PC-3 (cell line): ENCODE measurements at regions not wholly inside any gene's neighbourhood (a gene's known extent, or its start where the extent isn't known, plus 50 kb on each side); places are given as distances from the start of the nearest gene placed in this dataset.

ENCODE experiments used
- ATAC-seq: fragments of 200-7000 bp; cut with Tn5 transposase; 2 replicates; pipeline ENCODE4 v1.9.1; 2020; ENCODE audit warnings: mild to moderate bottlenecking, moderate library complexity
- BruUV-seq: library from RNA; stranded (reverse); fragments of 400-500 nt; replicated peaks from 2 replicates; lab custom pipeline; 2021; lab: Mats Ljungman, UMichigan
- CTCF ChIA-PET: fragments of 300-600 bp; sonication (Branson Sonifier 250); formaldehyde crosslinking; loops from one replicate; lab custom pipeline; 2022; ENCODE audit warnings: antibody characterized with exemption; lab: Charles Lee
- POLR2A ChIA-PET: fragments of 300-600 bp; sonication (Branson Sonifier 250); formaldehyde crosslinking; loops from one replicate; lab custom pipeline; 2022; ENCODE audit warnings: antibody characterized with exemption; ENCODE audit not compliant: unreplicated experiment; lab: Charles Lee
- DNase-seq: peaks from one replicate; pipeline ENCODE4 v3.0.0-alpha.2; 2015
- H2AFZ ChIP-seq: fragments of 300-600 bp; sonication (generic); 2 replicates; pipeline ENCODE4 v1.6.0; 2016; ENCODE audit warnings: antibody characterized with exemption, low read length
- H3F3A ChIP-seq: fragments of 300-600 bp; sonication (generic); one replicate; pipeline ENCODE4 v1.6.0; 2017; ENCODE audit warnings: antibody characterized with exemption, low read length, control low read depth, mild to moderate bottlenecking; ENCODE audit not compliant: unreplicated experiment
- H3K27ac ChIP-seq: fragments of 300-600 bp; sonication (generic); 2 replicates; pipeline ENCODE4 v1.5.1; 2016; ENCODE audit warnings: mild to moderate bottlenecking, low read length
- H3K27me3 ChIP-seq: fragments of 300-600 bp; sonication (generic); 2 replicates; pipeline ENCODE4 v1.6.1; 2016; ENCODE audit warnings: low read length, mixed read lengths
- H3K36me3 ChIP-seq: fragments of 300-600 bp; sonication (generic); 2 replicates; pipeline ENCODE4 v1.6.1; 2016; ENCODE audit warnings: low read depth, mixed run types, low read length, mixed read lengths
- H3K4me1 ChIP-seq: fragments of 300-600 bp; sonication (generic); 2 replicates; pipeline ENCODE4 v1.5.1; 2016; ENCODE audit warnings: low read length; ENCODE audit not compliant: insufficient read depth
- H3K4me2 ChIP-seq: fragments of 300-600 bp; sonication (generic); 2 replicates; pipeline ENCODE4 v1.6.0; 2016; ENCODE audit warnings: low read length
- H3K4me3 ChIP-seq: fragments of 300-600 bp; sonication (generic); 2 replicates; pipeline ENCODE4 v1.5.1; 2016; ENCODE audit warnings: mild to moderate bottlenecking, low read length, mixed read lengths
- H3K79me2 ChIP-seq: fragments of 300-600 bp; sonication (generic); 2 replicates; pipeline ENCODE4 v1.6.1; 2017; ENCODE audit warnings: low read length, mixed read lengths
- H3K9ac ChIP-seq: fragments of 300-600 bp; sonication (generic); 2 replicates; pipeline ENCODE4 v1.6.0; 2016; ENCODE audit warnings: mild to moderate bottlenecking, low read length
- H3K9me2 ChIP-seq: fragments of 300-600 bp; sonication (generic); replicated peaks from 2 replicates; pipeline ENCODE4 v1.6.1; 2016; ENCODE audit warnings: mixed run types, low read length, mixed read lengths
- H3K9me3 ChIP-seq: fragments of 300-600 bp; sonication (generic); 2 replicates; pipeline ENCODE4 v1.6.1; 2016; ENCODE audit warnings: low read length, mixed read lengths
- H4K20me1 ChIP-seq: fragments of 300-600 bp; sonication (generic); 2 replicates; pipeline ENCODE4 v1.6.1; 2016; ENCODE audit warnings: low read length, mixed read lengths
- EZH2 ChIP-seq: fragments of 300-600 bp; sonication (generic); IDR thresholded peaks from one replicate; pipeline ENCODE4 v1.6.1; 2017; ENCODE audit warnings: antibody characterized with exemption, mild to moderate bottlenecking, low read length; ENCODE audit not compliant: unreplicated experiment
- EZH2phosphoT487 ChIP-seq: fragments of 300-600 bp; sonication (generic); IDR thresholded peaks from 2 replicates; pipeline ENCODE4 v1.6.1; 2018; ENCODE audit warnings: mild to moderate bottlenecking, antibody characterized with exemption, low read length, borderline replicate concordance
- intact Hi-C: fragments of 100-400 bp; cut with micrococcal nuclease; formaldehyde crosslinking; loops from 2 replicates; pipeline ENCODE4 v1.9.0; 2023
- TF ChIP-seq, protein P1 (sequence below): fragments of 300-600 bp; sonication (generic); conservative IDR thresholded peaks from 2 replicates; pipeline ENCODE4 v1.5.1; 2017; ENCODE audit warnings: antibody characterized with exemption, low read depth, mild to moderate bottlenecking, low read length

DNA sequence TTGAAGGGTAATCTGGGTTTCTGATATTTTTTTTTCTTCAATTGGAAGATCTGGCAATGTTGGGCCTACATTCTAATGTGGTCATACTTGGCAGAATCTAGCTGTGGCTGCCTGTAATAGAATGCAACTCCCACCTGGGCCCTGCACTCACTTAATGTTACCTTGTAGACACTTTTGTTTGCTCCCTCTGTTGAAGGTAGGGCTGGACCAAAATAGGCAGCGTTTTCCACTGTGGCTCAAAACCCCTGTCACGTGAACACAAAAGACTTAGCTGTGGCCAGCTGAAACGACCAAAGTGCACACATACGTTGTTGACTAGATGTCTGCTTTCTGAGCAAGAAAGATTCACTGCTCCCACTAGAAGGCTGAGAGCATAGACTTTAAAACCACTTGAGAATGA, 117.6 kb upstream of the HMHB1 start:
- BruUV-seq: no TSS peak
- no peaks in the 10 kb centered on the region for H3K36me3 ChIP-seq
- H3K79me2 ChIP-seq: no peaks in the 10 kb centered on the region
- no peaks in the 10 kb centered on the region for H3K4me1 ChIP-seq
- TF ChIP-seq, protein P1, sequence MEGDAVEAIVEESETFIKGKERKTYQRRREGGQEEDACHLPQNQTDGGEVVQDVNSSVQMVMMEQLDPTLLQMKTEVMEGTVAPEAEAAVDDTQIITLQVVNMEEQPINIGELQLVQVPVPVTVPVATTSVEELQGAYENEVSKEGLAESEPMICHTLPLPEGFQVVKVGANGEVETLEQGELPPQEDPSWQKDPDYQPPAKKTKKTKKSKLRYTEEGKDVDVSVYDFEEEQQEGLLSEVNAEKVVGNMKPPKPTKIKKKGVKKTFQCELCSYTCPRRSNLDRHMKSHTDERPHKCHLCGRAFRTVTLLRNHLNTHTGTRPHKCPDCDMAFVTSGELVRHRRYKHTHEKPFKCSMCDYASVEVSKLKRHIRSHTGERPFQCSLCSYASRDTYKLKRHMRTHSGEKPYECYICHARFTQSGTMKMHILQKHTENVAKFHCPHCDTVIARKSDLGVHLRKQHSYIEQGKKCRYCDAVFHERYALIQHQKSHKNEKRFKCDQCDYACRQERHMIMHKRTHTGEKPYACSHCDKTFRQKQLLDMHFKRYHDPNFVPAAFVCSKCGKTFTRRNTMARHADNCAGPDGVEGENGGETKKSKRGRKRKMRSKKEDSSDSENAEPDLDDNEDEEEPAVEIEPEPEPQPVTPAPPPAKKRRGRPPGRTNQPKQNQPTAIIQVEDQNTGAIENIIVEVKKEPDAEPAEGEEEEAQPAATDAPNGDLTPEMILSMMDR: no peak
- no peak for TF ChIP-seq EZH2phosphoT487
- no peak for TF ChIP-seq EZH2
- POLR2A ChIA-PET: no interaction called here
- H3K4me2 ChIP-seq: no peak overlapping the region
- H3K4me3 ChIP-seq: no peak overlapping the region
- DNase-seq (no peak), ATAC-seq (no peak)
- H2AFZ ChIP-seq: no peak overlapping the region
- CTCF ChIA-PET: no interaction called here
- no peak overlapping the region for H3K9ac ChIP-seq
- no peaks in the 10 kb centered on the region for H4K20me1 ChIP-seq
- H3K27me3 ChIP-seq: no peaks in the 10 kb centered on the region
- no peaks in the 10 kb centered on the region for H3K9me3 ChIP-seq
- no peak overlapping the region for H3K27ac ChIP-seq
- H3K9me2 ChIP-seq: no peaks in the 10 kb centered on the region
- no peaks in the 10 kb centered on the region for H3F3A ChIP-seq
- intact Hi-C loops: no loop called here

DNA sequence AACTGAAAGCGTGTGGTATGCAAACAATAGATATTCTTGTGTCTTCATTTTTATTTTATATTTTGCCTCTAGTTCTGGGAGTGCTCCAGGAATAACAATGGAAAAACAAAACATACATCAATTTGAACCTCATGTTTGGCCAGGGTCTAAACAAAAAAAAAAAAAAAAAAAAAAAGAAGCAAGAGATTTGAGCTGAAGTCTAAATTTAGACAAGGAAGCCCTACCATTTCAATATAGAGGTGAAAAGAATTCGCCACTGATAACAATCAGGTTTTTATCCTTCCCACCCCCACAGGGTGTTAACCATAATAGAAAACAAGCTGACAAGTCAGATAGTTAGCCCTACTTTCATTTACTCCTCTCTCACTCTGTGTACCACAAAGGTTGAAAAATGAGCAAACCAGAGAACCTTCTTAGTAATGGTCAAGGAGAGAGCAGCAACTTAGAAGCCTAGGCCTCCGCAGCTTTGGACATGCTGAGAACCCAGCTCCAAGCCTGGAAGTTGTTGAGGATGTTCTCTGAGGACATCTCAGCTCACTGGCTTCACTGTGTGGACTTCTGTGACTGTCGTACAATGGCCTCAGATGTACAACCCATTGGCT, 118.2 kb upstream of the HMHB1 start:
- H3K79me2 ChIP-seq: no peaks in the 10 kb centered on the region
- no peaks in the 10 kb centered on the region for H3K9me3 ChIP-seq
- TF ChIP-seq, protein P1: no peak
- TF ChIP-seq EZH2: no peak
- TF ChIP-seq EZH2phosphoT487: no peak
- no peaks in the 10 kb centered on the region for H3K36me3 ChIP-seq
- H4K20me1 ChIP-seq: no peaks in the 10 kb centered on the region
- ATAC-seq (no peak), DNase-seq (no peak)
- no peak overlapping the region for H3K4me2 ChIP-seq
- no peaks in the 10 kb centered on the region for H3K4me1 ChIP-seq
- H3K9ac ChIP-seq: no peak overlapping the region
- intact Hi-C loops: no loop called here
- H3K27me3 ChIP-seq: no peaks in the 10 kb centered on the region
- H3F3A ChIP-seq: no peaks in the 10 kb centered on the region
- H2AFZ ChIP-seq: no peak overlapping the region
- no peaks in the 10 kb centered on the region for H3K9me2 ChIP-seq
- ChIA-PET POLR2A (no interaction called here), CTCF (no interaction called here)
- no TSS peak for BruUV-seq
- no peak overlapping the region for H3K27ac ChIP-seq
- no peak overlapping the region for H3K4me3 ChIP-seq

DNA sequence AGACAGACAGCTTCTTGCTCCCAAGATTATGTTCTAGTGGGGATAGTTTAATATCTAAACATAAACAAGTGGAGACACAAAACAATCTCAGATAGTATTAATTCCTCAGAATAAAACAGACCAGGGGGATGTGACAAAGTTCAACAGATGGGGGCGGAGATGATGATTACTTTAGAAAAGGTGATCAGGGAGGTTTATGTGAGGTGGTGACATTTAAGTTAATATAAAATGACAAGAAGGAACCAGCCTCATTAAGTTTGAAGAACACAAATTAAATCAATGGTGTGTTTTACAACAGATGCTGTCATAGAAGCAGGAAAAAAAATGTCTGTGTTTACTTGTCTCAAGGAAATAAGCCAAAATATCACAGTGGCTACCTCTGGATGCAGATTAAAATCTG, 119.6 kb upstream of the HMHB1 start:
- ATAC-seq: no peak
- no peaks in the 10 kb centered on the region for H3F3A ChIP-seq
- no peaks in the 10 kb centered on the region for H3K36me3 ChIP-seq
- ChIA-PET POLR2A (no interaction called here), CTCF (no interaction called here)
- no peaks in the 10 kb centered on the region for H3K79me2 ChIP-seq
- no peak overlapping the region for H3K4me3 ChIP-seq
- no peak for TF ChIP-seq EZH2
- no peak for TF ChIP-seq EZH2phosphoT487
- TF ChIP-seq, protein P1: no peak
- no peaks in the 10 kb centered on the region for H4K20me1 ChIP-seq
- no peak overlapping the region for H3K27ac ChIP-seq
- BruUV-seq: no TSS peak
- no peak overlapping the region for H3K4me2 ChIP-seq
- DNase-seq: no peak
- H3K9ac ChIP-seq: no peak overlapping the region
- intact Hi-C loops: no loop called here
- H3K9me2 ChIP-seq: no peaks in the 10 kb centered on the region
- no peak overlapping the region for H2AFZ ChIP-seq
- no peaks in the 10 kb centered on the region for H3K4me1 ChIP-seq
- no peaks in the 10 kb centered on the region for H3K9me3 ChIP-seq
- no peaks in the 10 kb centered on the region for H3K27me3 ChIP-seq
